Erythroblast (primary cell): ENCODE measurements at regions not wholly inside any gene's neighbourhood (a gene's known extent, or its start where the extent isn't known, plus 50 kb on each side); places are given as distances from the start of the nearest gene placed in this dataset.

Experiments used
- GATA1 ChIP-seq: IDR thresholded peaks from 2 replicates; pipeline ENCODE4 v1.6.1; 2011; ENCODE audit warnings: low read depth, mild to moderate bottlenecking, control low read depth, low read length, moderate library complexity
- POLR2A ChIP-seq: IDR thresholded peaks from 2 replicates; pipeline ENCODE4 v1.6.1; 2011; ENCODE audit warnings: mild to moderate bottlenecking, low read length

- TF ChIP-seq POLR2A (no peak), GATA1 (no peak)
Measured at GRCh38 chr17:17423656-17424055, 53.1 kb upstream of the MED9 start.
